ENCODE measurements at regions not wholly inside any gene's neighbourhood (a gene's known extent, or its start where the extent isn't known, plus 50 kb on each side); places are given as distances from the start of the nearest gene placed in this dataset.

- Mint-ChIP-seq H3K9me3 (peaks cover 46% of the 10 kb centered on the region), H3K27ac (no peak overlapping the region), H3K4me3 (no peak overlapping the region), H3K27me3 (ENCODE audit: insufficient read depth) (no peaks in the 10 kb centered on the region), H3K36me3 (ENCODE audit: low read depth) (peaks cover 4% of the 10 kb centered on the region; the same call in 1 of the 2 replicates), H3K4me1 (ENCODE audit: low read depth) (no peaks in the 10 kb centered on the region)
- no peak for DNase-seq
- TF ChIP-seq CTCF (IDR thresholded peaks at IDR 0.05): no peak
These were observed 376.9 kb downstream of the CXXC4 start for GRCh38 chr4:104117776-104118175.

GRCh38 chr4:104113850-104114249 lies 380.8 kb downstream of the CXXC4 start:
- Mint-ChIP-seq H3K27me3 (ENCODE audit: insufficient read depth) (no peaks in the 10 kb centered on the region), H3K4me3 (no peak overlapping the region), H3K9me3 (peaks cover 47% of the 10 kb centered on the region), H3K36me3 (ENCODE audit: low read depth) (peaks cover 4% of the 10 kb centered on the region; the same call in 1 of the 2 replicates), H3K4me1 (ENCODE audit: low read depth) (no peaks in the 10 kb centered on the region), H3K27ac (no peak overlapping the region)
- TF ChIP-seq CTCF (IDR thresholded peaks at IDR 0.05): no peak
- DNase-seq: no peak

GRCh38 chr4:104099141-104099540 lies 379.4 kb upstream of the TACR3 start:
- peaks cover 10% of the 10 kb centered on the region for H3K36me3 Mint-ChIP-seq (ENCODE audit: low read depth)
- no peak for TF ChIP-seq CTCF (IDR thresholded peaks at IDR 0.05)
- H3K27ac Mint-ChIP-seq: no peak overlapping the region
- H3K4me1 Mint-ChIP-seq (ENCODE audit: low read depth): no peaks in the 10 kb centered on the region
- peaks cover 64% of the 10 kb centered on the region for H3K9me3 Mint-ChIP-seq
- H3K27me3 Mint-ChIP-seq (ENCODE audit: insufficient read depth): no peaks in the 10 kb centered on the region
- no peak overlapping the region for H3K4me3 Mint-ChIP-seq
- no peak for DNase-seq

- no peak overlapping the region for H3K4me3 Mint-ChIP-seq
- no peak for TF ChIP-seq CTCF (IDR thresholded peaks at IDR 0.05)
- DNase-seq: no peak
- no peaks in the 10 kb centered on the region for H3K4me1 Mint-ChIP-seq (ENCODE audit: low read depth)
- no peaks in the 10 kb centered on the region; the same call in 1 of the 2 replicates for H3K36me3 Mint-ChIP-seq (ENCODE audit: low read depth)
- no peak overlapping the region for H3K27ac Mint-ChIP-seq
- no peaks in the 10 kb centered on the region for H3K27me3 Mint-ChIP-seq (ENCODE audit: insufficient read depth)
- H3K9me3 Mint-ChIP-seq: peaks cover 53% of the 10 kb centered on the region
These were observed 373.5 kb upstream of the TACR3 start for GRCh38 chr4:104093247-104093646.

GRCh38 chr4:104073229-104073628 lies 353.4 kb upstream of the TACR3 start:
- Mint-ChIP-seq H3K4me1 (ENCODE audit: low read depth) (no peaks in the 10 kb centered on the region), H3K36me3 (ENCODE audit: low read depth) (no peaks in the 10 kb centered on the region), H3K27ac (no peak overlapping the region), H3K27me3 (ENCODE audit: insufficient read depth) (no peaks in the 10 kb centered on the region), H3K4me3 (no peak overlapping the region), H3K9me3 (peaks cover 16% of the 10 kb centered on the region)
- no peak for DNase-seq
- TF ChIP-seq CTCF (IDR thresholded peaks at IDR 0.05): no peak

- Mint-ChIP-seq H3K4me1 (ENCODE audit: low read depth) (no peaks in the 10 kb centered on the region), H3K4me3 (no peak overlapping the region), H3K36me3 (ENCODE audit: low read depth) (no peaks in the 10 kb centered on the region), H3K27ac (no peak overlapping the region), H3K27me3 (ENCODE audit: insufficient read depth) (no peaks in the 10 kb centered on the region), H3K9me3 (peaks cover 12% of the 10 kb centered on the region; the same call in 1 of the 2 replicates)
- no peak for TF ChIP-seq CTCF (IDR thresholded peaks at IDR 0.05)
- DNase-seq: no peak
These were observed 346.7 kb upstream of the TACR3 start for GRCh38 chr4:104066533-104066932.
